NCI-H526 treated with DMSO at 0.1 percent for 48 hours (cell line): ENCODE measurements at regions not wholly inside any gene's neighbourhood (a gene's known extent, or its start where the extent isn't known, plus 50 kb on each side); places are given as distances from the start of the nearest gene placed in this dataset.
"Not testable (repeated sequence)": the region's sequence is repeated elsewhere in the genome, so short reads cannot be mapped to it uniquely, and the experiment has no call there.

Experiments used
- DNase-seq: peaks from one replicate; lab custom pipeline; 2025; lab: John Stamatoyannopoulos, UW

GRCh38 chr6:15839969-15840541, 177.2 kb upstream of the DTNBP1 start:
- DNase-seq, result no peak

- no peak for DNase-seq
These were observed 174.4 kb upstream of the DTNBP1 start for GRCh38 chr6:15837205-15837604.

GRCh38 chr6:15832841-15833240, 170.0 kb upstream of the DTNBP1 start:
- no peak for DNase-seq

GRCh38 chr6:15829156-15829555, 166.3 kb upstream of the DTNBP1 start:
- no peak for DNase-seq

- no peak for DNase-seq
These were observed 164.8 kb upstream of the DTNBP1 start for GRCh38 chr6:15827496-15828255.

- no peak for DNase-seq
These were observed 164.0 kb upstream of the DTNBP1 start for GRCh38 chr6:15826814-15827318.

- DNase-seq, result no peak
These were observed 162.6 kb upstream of the DTNBP1 start for GRCh38 chr6:15825332-15825930.

GRCh38 chr6:15824811-15825210, 162.0 kb upstream of the DTNBP1 start:
- no peak for DNase-seq

GRCh38 chr6:15823838-15824414, 161.1 kb upstream of the DTNBP1 start:
- no peak for DNase-seq

- DNase-seq, result no peak
These were observed 160.0 kb upstream of the DTNBP1 start for GRCh38 chr6:15822835-15823234.

GRCh38 chr6:15819841-15820240, 157.0 kb upstream of the DTNBP1 start:
- DNase-seq, result no peak

- no peak for DNase-seq
These were observed 156.4 kb upstream of the DTNBP1 start for GRCh38 chr6:15819226-15819625.

GRCh38 chr6:15818491-15818890, 155.7 kb upstream of the DTNBP1 start:
- no peak for DNase-seq

GRCh38 chr6:15818044-15818443, 155.2 kb upstream of the DTNBP1 start:
- no peak for DNase-seq

GRCh38 chr6:15817100-15817499, 154.3 kb upstream of the DTNBP1 start:
- DNase-seq, result no peak

- no peak for DNase-seq
These were observed 153.8 kb upstream of the DTNBP1 start for GRCh38 chr6:15816661-15817060.

- not testable (repeated sequence) for DNase-seq
These were observed 150.9 kb upstream of the DTNBP1 start for GRCh38 chr6:15813698-15814097.

GRCh38 chr6:15811107-15811506, 148.3 kb upstream of the DTNBP1 start:
- no peak for DNase-seq

- no peak for DNase-seq
These were observed 147.8 kb upstream of the DTNBP1 start for GRCh38 chr6:15810618-15811017.

GRCh38 chr6:15809367-15809766, 146.5 kb upstream of the DTNBP1 start:
- DNase-seq, result no peak

- DNase-seq, result peak; percentile 22
These were observed 141.6 kb upstream of the DTNBP1 start for GRCh38 chr6:15804164-15805154.

- no peak for DNase-seq
These were observed 139.6 kb upstream of the DTNBP1 start for GRCh38 chr6:15802466-15802865.
